ENCODE measurements at regions not wholly inside any gene's neighbourhood (a gene's known extent, or its start where the extent isn't known, plus 50 kb on each side); places are given as distances from the start of the nearest gene placed in this dataset.

- no peak for TF ChIP-seq CTCF (IDR thresholded peaks at IDR 0.05)
Observed at GRCh38 chr21:35111321-35111930, 62.3 kb upstream of the RUNX1 start.

GRCh38 chr21:35108887-35109286 is 59.8 kb upstream of the RUNX1 start:
- TF ChIP-seq CTCF (IDR thresholded peaks at IDR 0.05) = no peak

GRCh38 chr21:35107520-35107919 is 58.4 kb upstream of the RUNX1 start:
- no peak for TF ChIP-seq CTCF (IDR thresholded peaks at IDR 0.05)

GRCh38 chr21:35106246-35106835 is 57.2 kb upstream of the RUNX1 start:
- no peak for TF ChIP-seq CTCF (IDR thresholded peaks at IDR 0.05)

- TF ChIP-seq CTCF (IDR thresholded peaks at IDR 0.05) = no peak
Observed at GRCh38 chr21:35102488-35103371, 53.6 kb upstream of the RUNX1 start.

GRCh38 chr21:35100349-35100811 is 51.3 kb upstream of the RUNX1 start:
- no peak for TF ChIP-seq CTCF (IDR thresholded peaks at IDR 0.05)

- no peak for TF ChIP-seq CTCF (IDR thresholded peaks at IDR 0.05)
Observed at GRCh38 chr21:35099310-35099709, 50.2 kb upstream of the RUNX1 start.
